Muscle layer of colon (tissue), 2 donors: ENCODE measurements at regions not wholly inside any gene's neighbourhood (a gene's known extent, or its start where the extent isn't known, plus 50 kb on each side); places are given as distances from the start of the nearest gene placed in this dataset.

Source experiments
- H3K27ac ChIP-seq: one replicate; pipeline ENCODE4 v1.7.0; 2013; ENCODE audit warnings: low read depth, mild to moderate bottlenecking, low read length, moderate library complexity
- H3K27me3 ChIP-seq, 2 donors: one replicate each; pipeline ENCODE4 v1.7.0; 2013; ENCODE audit warnings: low read length in 2 of 2, mild to moderate bottlenecking in 2 of 2; ENCODE audit not compliant: insufficient read depth in 2 of 2, control insufficient read depth in 1 of 2
- H3K36me3 ChIP-seq: one replicate; pipeline ENCODE4 v1.7.0; 2013; ENCODE audit warnings: mild to moderate bottlenecking, low read length; ENCODE audit not compliant: insufficient read depth
- H3K4me1 ChIP-seq: one replicate; pipeline ENCODE4 v1.7.0; 2013; ENCODE audit warnings: mild to moderate bottlenecking, low read length; ENCODE audit not compliant: insufficient read depth
- H3K4me3 ChIP-seq, 2 donors: one replicate each; pipeline ENCODE4 v1.7.0; 2013; ENCODE audit warnings: low read length in 2 of 2, low read depth in 1 of 2, mild to moderate bottlenecking in 1 of 2, moderate library complexity in 1 of 2
- H3K9ac ChIP-seq: one replicate; pipeline ENCODE4 v1.7.0; 2013; ENCODE audit warnings: low read length
- H3K9me3 ChIP-seq: one replicate; pipeline ENCODE4 v1.7.0; 2013; ENCODE audit warnings: mild to moderate bottlenecking, low read length
- donor health status: abdominal sarcoma.
- donor health status: Adenocarcinoma of cecum.

DNA sequence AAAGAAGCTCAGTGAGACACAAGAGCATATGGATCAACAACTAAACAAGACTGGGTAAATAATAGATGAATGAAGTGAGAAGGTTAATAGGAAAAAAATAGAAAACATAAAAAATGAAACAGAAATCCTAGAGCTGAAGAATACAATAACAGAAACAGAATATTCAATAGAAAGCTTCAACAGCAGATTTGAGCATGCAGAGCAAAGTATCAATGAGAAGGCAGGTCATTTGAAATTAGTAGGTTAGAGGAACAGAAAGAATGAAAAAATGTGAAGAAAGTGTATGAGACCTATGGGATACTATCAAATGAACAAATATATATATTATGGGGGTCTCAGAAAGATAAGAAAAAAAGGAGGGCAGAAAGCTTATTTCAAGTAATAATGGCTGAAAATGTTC lies 362.9 kb upstream of the POU3F2 start:
- no peaks in the 10 kb centered on the region for H3K36me3 ChIP-seq
- H3K27ac ChIP-seq, result no peak overlapping the region
- H3K27me3 ChIP-seq, result no peaks in the 10 kb centered on the region
- H3K4me3 ChIP-seq, result no peak overlapping the region
- no peak overlapping the region for H3K9ac ChIP-seq
- H3K4me1 ChIP-seq, result no peaks in the 10 kb centered on the region
- H3K9me3 ChIP-seq, result no peaks in the 10 kb centered on the region

DNA sequence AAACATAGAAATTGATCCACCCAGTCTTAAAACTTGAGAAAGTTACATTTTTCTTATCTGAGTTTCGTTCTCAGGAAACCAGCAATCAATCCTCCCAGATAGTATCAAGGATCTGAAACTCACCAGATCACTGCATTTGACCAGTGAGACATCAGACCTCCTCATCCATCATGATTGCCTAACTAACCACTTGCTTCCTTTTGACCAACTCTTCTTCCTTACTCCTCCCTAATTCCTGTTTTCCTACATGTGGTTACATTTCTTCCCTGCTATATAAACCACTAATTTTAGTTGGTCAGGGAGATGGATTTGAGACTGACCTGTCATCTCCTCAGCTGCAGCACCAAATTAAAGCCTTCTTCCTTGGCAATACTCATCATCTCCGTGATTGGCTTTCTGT lies 357.1 kb upstream of the POU3F2 start:
- Histone ChIP-seq H3K4me3 (no peak overlapping the region), H3K36me3 (no peaks in the 10 kb centered on the region), H3K27ac (no peak overlapping the region), H3K9me3 (no peaks in the 10 kb centered on the region), H3K4me1 (no peaks in the 10 kb centered on the region), H3K9ac (no peak overlapping the region), H3K27me3 (no peaks in the 10 kb centered on the region)

DNA sequence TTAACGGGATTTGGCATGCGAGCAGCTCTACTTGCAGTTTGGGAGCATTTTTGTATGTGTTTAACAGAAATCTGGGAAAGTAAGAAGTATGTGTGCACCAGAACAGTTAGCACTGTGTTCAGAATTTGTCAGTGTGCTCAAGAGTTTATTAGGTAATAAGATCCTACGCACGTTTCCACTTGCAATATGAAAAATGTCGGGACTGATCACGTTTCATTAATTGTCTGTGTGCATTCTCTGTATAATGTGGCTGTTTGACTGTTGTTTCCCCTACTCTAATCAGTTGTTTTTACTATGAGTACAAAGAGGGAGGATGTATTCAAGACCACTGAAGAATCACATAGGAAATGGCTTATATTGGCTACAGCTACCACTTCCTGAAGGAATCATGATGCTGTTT lies 349.7 kb upstream of the POU3F2 start:
- H3K27me3 ChIP-seq, result no peaks in the 10 kb centered on the region
- H3K4me1 ChIP-seq, result no peaks in the 10 kb centered on the region
- H3K36me3 ChIP-seq, result no peaks in the 10 kb centered on the region
- H3K9ac ChIP-seq, result no peak overlapping the region
- H3K27ac ChIP-seq, result no peak overlapping the region
- H3K4me3 ChIP-seq, result no peak overlapping the region
- no peaks in the 10 kb centered on the region for H3K9me3 ChIP-seq

DNA sequence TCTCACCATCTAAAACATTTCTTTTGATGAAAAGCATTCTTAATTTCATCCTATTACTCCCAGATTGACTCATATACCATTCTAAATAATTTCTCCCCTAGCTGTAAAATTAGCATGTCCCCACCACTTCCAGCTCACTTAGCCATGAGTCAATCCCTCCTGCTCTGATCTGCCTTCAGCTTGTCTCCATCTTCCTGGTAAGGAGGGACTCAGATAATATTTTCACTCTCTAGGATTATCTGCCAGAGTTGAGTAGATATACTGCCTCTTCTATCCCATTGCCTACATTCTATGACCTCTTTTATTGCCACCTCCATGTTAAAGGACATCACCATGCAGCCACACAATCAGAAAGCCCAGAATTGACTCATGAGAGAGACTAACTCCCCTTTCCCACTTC lies 348.8 kb upstream of the POU3F2 start:
- Histone ChIP-seq H3K9ac (no peak overlapping the region), H3K27me3 (no peaks in the 10 kb centered on the region), H3K9me3 (no peaks in the 10 kb centered on the region), H3K27ac (no peak overlapping the region), H3K4me3 (no peak overlapping the region), H3K4me1 (no peaks in the 10 kb centered on the region), H3K36me3 (no peaks in the 10 kb centered on the region)

DNA sequence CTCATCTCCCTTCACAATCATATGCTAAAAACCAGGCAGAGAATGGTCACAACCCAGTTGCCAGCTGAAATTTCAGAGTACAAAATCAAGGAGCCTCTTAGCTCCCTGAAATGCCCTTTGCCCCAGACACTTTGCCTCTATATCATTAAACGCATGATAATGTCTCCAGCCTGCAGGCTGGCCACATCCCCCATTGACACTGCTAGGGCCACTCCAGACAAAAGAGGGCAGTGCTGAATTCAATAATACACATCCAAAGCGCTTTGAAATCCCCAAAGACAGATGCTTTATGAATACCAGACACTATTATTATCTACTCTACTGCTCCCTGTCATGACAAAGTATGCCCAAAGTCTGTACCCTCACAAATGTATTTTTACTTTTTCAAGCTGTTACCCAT lies 348.3 kb upstream of the POU3F2 start:
- H3K9ac ChIP-seq, result no peak overlapping the region
- no peaks in the 10 kb centered on the region for H3K36me3 ChIP-seq

DNA sequence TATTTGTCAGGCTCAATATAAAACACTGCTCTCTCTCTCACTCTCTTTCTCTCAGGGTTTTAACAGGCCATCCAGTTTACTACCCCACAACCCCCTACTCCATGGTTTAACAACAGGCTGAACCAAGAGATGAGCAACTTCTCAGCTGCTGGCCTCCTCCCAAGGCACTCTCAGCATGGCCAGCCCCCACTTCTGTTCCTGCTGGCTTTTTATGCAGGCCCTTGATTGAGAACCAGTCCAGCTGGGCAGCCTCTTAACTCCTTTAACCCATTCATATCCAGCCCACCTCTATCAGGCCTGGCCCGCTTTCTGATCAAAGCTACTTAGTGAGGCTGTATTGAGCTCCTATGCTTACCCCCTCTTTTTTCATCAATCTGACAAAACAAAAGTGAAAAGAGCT lies 346.8 kb upstream of the POU3F2 start:
- no peaks in the 10 kb centered on the region for H3K4me1 ChIP-seq
- no peaks in the 10 kb centered on the region for H3K27me3 ChIP-seq
- H3K4me3 ChIP-seq, result no peak overlapping the region
- no peak overlapping the region for H3K27ac ChIP-seq
- no peaks in the 10 kb centered on the region for H3K36me3 ChIP-seq
- H3K9ac ChIP-seq, result no peak overlapping the region
- no peaks in the 10 kb centered on the region for H3K9me3 ChIP-seq

More for the DNA sequence above, 348.3 kb upstream of the POU3F2 start:
- Histone ChIP-seq H3K9me3 (no peaks in the 10 kb centered on the region), H3K27me3 (no peaks in the 10 kb centered on the region), H3K27ac (no peak overlapping the region), H3K4me3 (no peak overlapping the region), H3K4me1 (no peaks in the 10 kb centered on the region)

DNA sequence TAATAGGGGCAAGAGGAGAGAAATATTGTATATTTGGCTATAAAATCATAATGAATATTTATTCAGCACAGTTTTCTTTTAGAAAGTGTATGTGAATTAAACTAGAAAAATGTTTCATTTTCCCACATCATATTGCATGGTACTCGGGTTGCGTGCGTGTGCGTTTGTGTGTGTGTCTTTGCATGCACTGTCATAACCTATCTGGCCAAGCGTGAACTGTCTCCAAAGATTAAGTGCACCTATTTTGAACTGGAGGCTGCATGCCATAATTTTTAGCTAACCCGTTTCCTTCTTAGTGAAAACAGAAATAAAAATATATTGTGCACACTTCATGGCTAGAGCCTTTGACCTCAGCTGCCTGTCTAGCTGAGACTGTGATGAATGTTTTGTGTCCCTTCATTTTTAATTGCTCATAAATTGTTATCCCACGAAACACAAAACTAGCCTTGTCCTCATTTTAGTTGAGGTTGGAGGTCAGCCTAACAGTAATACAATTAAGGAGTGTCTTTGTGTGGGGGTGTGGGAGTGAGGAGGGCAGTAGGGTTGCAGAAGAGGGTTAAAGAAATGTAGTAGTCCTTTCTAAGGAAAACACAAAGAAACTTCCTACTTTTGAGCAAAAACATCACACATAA lies 336.1 kb upstream of the POU3F2 start:
- Histone ChIP-seq H3K36me3 (no peaks in the 10 kb centered on the region), H3K9ac (no peak overlapping the region), H3K4me3 (no peak overlapping the region), H3K27me3 (no peaks in the 10 kb centered on the region), H3K9me3 (no peaks in the 10 kb centered on the region), H3K27ac (no peak overlapping the region), H3K4me1 (no peaks in the 10 kb centered on the region)

DNA sequence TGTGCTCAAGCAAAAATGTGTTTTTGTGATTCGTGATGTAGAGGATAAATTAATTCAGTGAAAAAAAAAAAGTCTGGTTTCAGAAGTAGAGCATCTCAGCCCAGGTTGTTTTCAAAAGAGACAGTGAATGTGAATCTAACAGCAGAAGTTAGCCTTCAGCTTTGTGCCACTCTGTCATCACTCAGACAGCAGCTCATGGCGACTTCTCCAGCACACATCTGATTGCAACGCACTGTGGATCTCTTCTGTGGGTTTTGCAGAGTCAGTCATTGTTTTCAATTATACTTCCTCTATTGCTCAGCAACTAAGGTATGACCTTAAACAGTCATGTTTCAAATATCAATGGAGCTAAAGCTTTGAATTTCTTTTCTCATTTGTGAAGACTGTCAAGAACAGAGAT lies 335.5 kb upstream of the POU3F2 start:
- Histone ChIP-seq H3K27ac (no peak overlapping the region), H3K36me3 (no peaks in the 10 kb centered on the region), H3K4me3 (no peak overlapping the region), H3K9ac (no peak overlapping the region), H3K9me3 (no peaks in the 10 kb centered on the region), H3K4me1 (no peaks in the 10 kb centered on the region), H3K27me3 (no peaks in the 10 kb centered on the region)

DNA sequence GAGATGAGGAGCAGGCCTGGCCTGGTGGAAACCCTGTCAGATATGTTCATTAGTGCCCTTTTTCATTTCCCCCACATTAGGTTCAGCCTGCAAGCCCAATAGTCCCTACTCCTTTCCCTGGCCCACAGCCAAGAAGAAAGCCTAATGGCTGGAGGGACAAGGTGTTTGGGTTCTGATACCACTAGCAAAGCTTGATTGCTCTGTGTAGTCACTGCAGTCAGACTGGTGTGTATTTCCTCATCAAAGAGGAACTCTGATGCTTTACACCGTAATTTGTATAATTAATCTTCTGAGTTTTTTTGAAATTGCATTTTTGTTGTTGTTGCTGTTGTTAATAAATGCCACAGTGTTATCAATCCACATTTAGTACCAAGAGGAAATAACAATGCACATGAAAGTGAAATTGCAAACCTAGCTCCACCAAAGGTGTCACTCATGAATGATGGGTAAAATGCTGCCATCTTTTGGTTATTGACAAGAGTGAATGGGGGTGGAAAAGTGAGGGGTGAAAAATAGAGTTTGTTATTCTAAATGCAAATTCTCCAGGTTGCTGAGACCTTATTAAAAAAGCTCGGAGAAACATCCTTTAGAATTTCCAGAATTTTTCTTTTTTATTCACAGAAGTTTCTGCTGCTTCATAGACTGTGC lies 320.2 kb upstream of the POU3F2 start:
- H3K4me1 ChIP-seq, result no peaks in the 10 kb centered on the region
- no peak overlapping the region for H3K9ac ChIP-seq
- H3K9me3 ChIP-seq, result no peaks in the 10 kb centered on the region
- H3K36me3 ChIP-seq, result no peaks in the 10 kb centered on the region
- H3K4me3 ChIP-seq, result no peak overlapping the region
- peaks cover 0 to 5% of the 10 kb centered on the region in 2 donors for H3K27me3 ChIP-seq
- no peak overlapping the region for H3K27ac ChIP-seq

DNA sequence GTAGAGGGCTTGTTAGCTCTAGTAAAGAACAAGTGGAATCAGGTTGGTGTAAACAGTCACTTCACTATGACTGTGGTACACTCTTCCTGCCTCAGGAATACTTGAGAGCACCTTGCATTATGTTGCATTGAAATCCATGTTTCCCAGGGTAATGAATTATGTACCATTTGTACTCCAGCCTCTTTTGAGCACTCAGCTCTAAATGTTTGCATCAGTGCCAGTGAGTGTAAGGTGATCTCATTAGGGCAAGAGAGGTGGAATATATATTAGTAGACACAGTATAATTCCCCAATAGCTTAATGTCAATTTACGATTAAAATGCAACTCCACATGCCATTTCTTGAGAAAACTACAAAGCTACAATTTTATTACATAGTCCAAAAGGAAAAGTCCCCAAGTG lies 319.6 kb upstream of the POU3F2 start:
- no peak overlapping the region for H3K9ac ChIP-seq
- H3K27me3 ChIP-seq, result peaks cover 0 to 5% of the 10 kb centered on the region in 2 donors
- no peaks in the 10 kb centered on the region for H3K36me3 ChIP-seq
- no peaks in the 10 kb centered on the region for H3K9me3 ChIP-seq
- H3K27ac ChIP-seq, result no peak overlapping the region
- H3K4me1 ChIP-seq, result no peaks in the 10 kb centered on the region
- H3K4me3 ChIP-seq, result no peak overlapping the region

DNA sequence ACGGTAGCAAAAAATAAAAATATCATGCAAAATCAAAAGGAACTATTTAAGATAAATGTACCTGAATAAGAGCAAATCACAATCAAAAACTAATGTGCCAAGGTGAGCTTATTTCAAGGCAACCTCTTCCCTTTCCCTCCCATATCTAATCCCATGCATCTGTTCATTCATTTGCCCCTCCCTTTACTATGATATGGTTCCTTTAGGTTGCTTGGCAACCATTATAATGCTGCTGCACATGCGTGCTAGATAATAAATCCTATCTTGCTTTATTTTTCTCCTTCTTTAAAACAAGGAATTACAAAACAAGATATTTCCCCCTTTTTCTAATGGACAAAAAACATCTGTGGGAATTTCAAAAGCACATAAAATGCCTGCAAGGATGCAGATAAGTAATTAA lies 318.2 kb upstream of the POU3F2 start:
- no peak overlapping the region for H3K9ac ChIP-seq
- no peak overlapping the region for H3K27ac ChIP-seq
- H3K36me3 ChIP-seq, result no peaks in the 10 kb centered on the region
- H3K4me1 ChIP-seq, result no peaks in the 10 kb centered on the region
- H3K4me3 ChIP-seq, result no peak overlapping the region
- H3K27me3 ChIP-seq, result peaks cover 0 to 5% of the 10 kb centered on the region in 2 donors
- no peaks in the 10 kb centered on the region for H3K9me3 ChIP-seq

DNA sequence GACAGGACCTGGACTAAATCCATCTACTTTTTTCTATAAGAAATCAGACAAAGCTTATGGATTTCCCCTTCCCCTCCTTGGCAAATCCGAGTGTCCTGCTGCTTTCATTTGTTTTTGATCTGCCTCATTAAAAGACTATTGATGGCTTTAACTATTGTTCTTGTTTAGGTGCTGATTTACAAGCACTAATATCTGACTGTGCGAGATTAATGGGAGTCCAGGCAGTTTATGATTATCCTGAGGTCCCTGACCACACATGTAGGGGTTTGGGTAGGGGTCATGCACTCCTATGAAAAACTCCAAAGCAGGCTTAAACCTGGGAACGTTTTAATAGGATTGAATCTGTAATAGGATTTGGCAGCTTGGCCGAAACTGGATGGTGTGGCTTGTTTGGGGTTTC lies 317.5 kb upstream of the POU3F2 start:
- Histone ChIP-seq H3K27ac (no peak overlapping the region), H3K4me3 (no peak overlapping the region), H3K27me3 (peaks cover 0 to 5% of the 10 kb centered on the region in 2 donors), H3K9ac (no peak overlapping the region), H3K36me3 (no peaks in the 10 kb centered on the region), H3K9me3 (no peaks in the 10 kb centered on the region), H3K4me1 (no peaks in the 10 kb centered on the region)
